Left lung (tissue), 4 donors: ENCODE measurements at regions not wholly inside any gene's neighbourhood (a gene's known extent, or its start where the extent isn't known, plus 50 kb on each side); places are given as distances from the start of the nearest gene placed in this dataset.

ENCODE experiments used
- ATAC-seq: fragments of 200-7000 bp; cut with Tn5 transposase; one replicate; pipeline ENCODE4 v1.9.1; 2020; ENCODE audit warnings: moderate library complexity
- DNase-seq, 4 donors: peaks; one replicate each; pipeline ENCODE4 v3.0.0-alpha.2; 2013 to 2020
- H3K27ac ChIP-seq, 2 donors: fragments of 200-600 bp; sonication (generic) in 1 of 2; one replicate each; pipeline versions ENCODE4 v1.5.0 to v1.8.0; 2020 to 2021
- H3K27me3 ChIP-seq, 2 donors: fragments of 200-600 bp; sonication (generic) in 1 of 2; one replicate each; pipeline versions ENCODE4 v1.5.0 to v1.8.0; 2020 to 2021
- H3K36me3 ChIP-seq, 2 donors: fragments of 200-600 bp; sonication (generic) in 1 of 2; one replicate each; pipeline versions ENCODE4 v1.5.0 to v1.8.0; 2020 to 2021
- H3K4me1 ChIP-seq, 2 donors: fragments of 200-600 bp; one replicate each; pipeline ENCODE4 v1.8.0; 2021
- H3K4me3 ChIP-seq, 2 donors: fragments of 200-600 bp; sonication (generic) in 1 of 2; one replicate each; pipeline versions ENCODE4 v1.5.0 to v1.8.0; 2020 to 2021; ENCODE audit warnings: mild to moderate bottlenecking in 1 of 2
- H3K9me3 ChIP-seq, 2 donors: fragments of 200-600 bp; sonication (generic) in 1 of 2; one replicate each; pipeline versions ENCODE4 v1.5.0 to v1.8.0; 2020 to 2021
- intact Hi-C, 2 donors: fragments of 100-400 bp; cut with DNase I; formaldehyde crosslinking; loops; one replicate each; pipeline versions ENCODE4 v1.11.2 to v1.14.2; 2022
- TF ChIP-seq, protein P1 (sequence below), 2 donors: fragments of 200-600 bp; sonication (generic) in 1 of 2; IDR thresholded peaks; one replicate each; pipeline versions ENCODE4 v1.5.0 to v1.8.0; 2021; ENCODE audit warnings: antibody characterized with exemption in 2 of 2
- donor health status: DM: no; HTN: yes; CAD: no.
- donor health status: DM: no; HTN: no; CAD: no.

DNA sequence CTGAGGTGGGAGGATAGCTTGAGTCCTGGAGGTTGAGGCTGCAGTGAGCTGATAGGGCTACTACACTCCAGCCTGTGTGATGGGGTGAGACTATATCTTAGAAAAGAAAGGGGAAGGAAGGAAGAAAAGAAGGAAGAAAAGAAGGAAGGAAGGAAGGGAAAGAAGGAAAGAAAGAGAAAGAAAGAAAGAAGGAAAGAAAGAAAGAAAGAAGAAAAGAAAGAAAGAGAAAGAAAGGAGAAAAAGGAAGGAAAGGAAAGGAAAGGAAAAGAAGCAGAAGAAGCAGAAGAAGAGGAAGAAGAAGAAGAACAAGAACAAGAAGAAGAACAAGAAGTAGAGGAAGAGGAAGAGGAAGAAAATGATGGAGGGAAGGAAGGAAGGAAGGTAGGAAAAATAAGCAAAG lies 1130.2 kb upstream of the MAP3K7 start:
- no peak for DNase-seq
- Histone ChIP-seq H3K4me3 (no peak overlapping the region), H3K4me1 (no peaks in the 10 kb centered on the region), H3K27ac (no peak overlapping the region), H3K27me3 (no peaks in the 10 kb centered on the region), H3K36me3 (no peaks in the 10 kb centered on the region), H3K9me3 (no peaks in the 10 kb centered on the region)
- TF ChIP-seq, protein P1, sequence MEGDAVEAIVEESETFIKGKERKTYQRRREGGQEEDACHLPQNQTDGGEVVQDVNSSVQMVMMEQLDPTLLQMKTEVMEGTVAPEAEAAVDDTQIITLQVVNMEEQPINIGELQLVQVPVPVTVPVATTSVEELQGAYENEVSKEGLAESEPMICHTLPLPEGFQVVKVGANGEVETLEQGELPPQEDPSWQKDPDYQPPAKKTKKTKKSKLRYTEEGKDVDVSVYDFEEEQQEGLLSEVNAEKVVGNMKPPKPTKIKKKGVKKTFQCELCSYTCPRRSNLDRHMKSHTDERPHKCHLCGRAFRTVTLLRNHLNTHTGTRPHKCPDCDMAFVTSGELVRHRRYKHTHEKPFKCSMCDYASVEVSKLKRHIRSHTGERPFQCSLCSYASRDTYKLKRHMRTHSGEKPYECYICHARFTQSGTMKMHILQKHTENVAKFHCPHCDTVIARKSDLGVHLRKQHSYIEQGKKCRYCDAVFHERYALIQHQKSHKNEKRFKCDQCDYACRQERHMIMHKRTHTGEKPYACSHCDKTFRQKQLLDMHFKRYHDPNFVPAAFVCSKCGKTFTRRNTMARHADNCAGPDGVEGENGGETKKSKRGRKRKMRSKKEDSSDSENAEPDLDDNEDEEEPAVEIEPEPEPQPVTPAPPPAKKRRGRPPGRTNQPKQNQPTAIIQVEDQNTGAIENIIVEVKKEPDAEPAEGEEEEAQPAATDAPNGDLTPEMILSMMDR (IDR thresholded peaks at IDR 0.05) = no peak
- intact Hi-C loops = no loop called here
- ATAC-seq = no peak

DNA sequence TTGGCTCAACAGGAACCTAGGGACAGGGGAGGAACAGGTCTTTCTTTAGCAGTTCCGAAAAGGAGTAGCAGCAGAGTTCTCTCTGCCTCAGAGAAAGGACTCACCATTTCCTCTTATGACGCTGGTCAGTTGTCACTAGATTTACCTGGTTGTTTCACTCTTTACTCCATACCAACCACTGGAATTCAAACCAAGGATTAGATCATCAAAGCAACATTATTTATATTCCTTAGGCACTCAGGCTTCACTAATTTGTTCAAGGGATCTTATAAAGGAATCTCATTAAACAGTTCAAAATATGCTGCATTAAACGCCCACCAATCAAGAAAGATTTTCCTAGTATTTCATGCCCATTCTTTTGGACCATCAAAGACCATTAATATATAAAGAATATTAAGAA lies 1129.5 kb upstream of the MAP3K7 start:
- Histone ChIP-seq H3K36me3 (no peaks in the 10 kb centered on the region), H3K9me3 (no peaks in the 10 kb centered on the region), H3K4me1 (no peaks in the 10 kb centered on the region), H3K27ac (no peak overlapping the region), H3K4me3 (no peak overlapping the region), H3K27me3 (no peaks in the 10 kb centered on the region)
- intact Hi-C loops = no loop called here
- DNase-seq (no peak), ATAC-seq (no peak)
- TF ChIP-seq, protein P1 (IDR thresholded peaks at IDR 0.05) = no peak

DNA sequence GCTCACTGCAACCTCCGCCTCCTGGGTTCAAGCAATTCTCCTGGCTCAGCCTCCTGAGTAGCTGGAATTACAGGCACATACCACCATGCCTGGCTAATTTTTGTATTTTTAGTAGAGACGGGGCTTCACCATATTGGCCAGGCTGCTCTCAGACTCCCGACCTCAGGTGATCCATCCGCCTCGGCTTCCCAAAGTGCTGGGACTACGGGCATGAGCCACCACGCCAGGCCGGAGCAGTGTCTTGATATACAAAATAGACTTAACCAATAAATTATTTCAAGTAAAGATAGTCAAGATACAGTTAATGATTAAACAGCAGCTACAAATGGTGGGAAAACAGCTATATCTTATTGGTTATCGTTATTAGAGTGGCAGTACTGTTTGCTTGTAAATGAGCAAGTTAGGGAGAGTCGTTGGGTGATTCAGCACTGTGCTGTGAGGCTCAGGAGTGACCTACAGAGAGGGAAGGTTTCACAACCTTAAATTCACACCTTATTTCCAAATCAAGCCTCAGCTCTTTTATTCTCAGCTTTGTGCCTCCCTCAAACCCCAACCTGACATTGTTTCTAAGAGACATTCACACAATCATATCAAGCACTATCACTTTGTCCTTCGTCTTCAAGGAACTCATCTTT lies 1128.4 kb upstream of the MAP3K7 start:
- intact Hi-C loops = no loop called here
- H3K4me3 ChIP-seq = no peak overlapping the region
- H3K27ac ChIP-seq = no peak overlapping the region
- H3K36me3 ChIP-seq = no peaks in the 10 kb centered on the region
- no peaks in the 10 kb centered on the region for H3K4me1 ChIP-seq
- DNase-seq (peak in 1 of 4 donors; percentile 45), ATAC-seq (no peak)
- no peaks in the 10 kb centered on the region for H3K9me3 ChIP-seq
- H3K27me3 ChIP-seq = no peaks in the 10 kb centered on the region
- TF ChIP-seq, protein P1 (IDR thresholded peaks at IDR 0.05) = no peak

DNA sequence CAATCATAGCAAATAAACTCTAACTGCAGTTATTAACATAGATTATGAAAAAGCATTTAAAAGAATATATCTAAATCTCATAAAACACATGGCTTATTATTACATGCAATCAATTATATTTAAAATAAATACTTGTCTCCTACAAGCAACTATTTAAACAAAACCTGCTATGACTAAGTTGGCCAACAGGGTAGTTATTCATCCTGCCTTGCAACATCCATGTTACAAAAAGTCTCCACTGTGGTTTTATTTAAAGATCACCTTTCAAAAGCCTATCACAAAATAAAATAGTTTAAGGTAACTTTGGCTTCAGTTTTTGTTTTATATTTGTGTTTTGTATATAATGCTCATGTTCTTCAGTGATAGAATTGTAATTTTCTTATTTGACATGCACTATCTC lies 1127.0 kb upstream of the MAP3K7 start:
- Histone ChIP-seq H3K27me3 (no peaks in the 10 kb centered on the region), H3K27ac (no peak overlapping the region), H3K9me3 (no peaks in the 10 kb centered on the region), H3K4me3 (no peak overlapping the region), H3K4me1 (no peaks in the 10 kb centered on the region), H3K36me3 (no peaks in the 10 kb centered on the region)
- DNase-seq = no peak
- no peak for ATAC-seq
- intact Hi-C loops = no loop called here
- TF ChIP-seq, protein P1 (IDR thresholded peaks at IDR 0.05) = no peak

DNA sequence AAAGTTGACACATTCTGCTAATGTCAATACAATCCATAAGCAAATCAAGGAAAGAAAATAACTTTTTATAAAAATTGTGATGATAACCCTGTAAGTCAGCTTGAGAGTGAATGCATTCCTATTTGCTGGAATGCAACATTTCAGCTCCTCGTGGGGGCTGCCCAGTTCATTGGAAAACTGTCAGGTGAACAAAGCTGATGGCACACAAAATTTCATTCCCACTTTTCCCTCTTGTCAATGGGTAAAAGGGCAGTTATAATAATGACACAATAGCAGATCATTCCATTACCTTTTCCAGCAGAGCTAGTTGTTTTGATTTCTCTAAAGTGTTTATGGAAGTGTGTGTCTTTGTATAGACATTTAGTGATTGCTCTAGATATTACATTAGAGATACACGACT lies 1124.6 kb upstream of the MAP3K7 start:
- ATAC-seq (no peak), DNase-seq (no peak)
- TF ChIP-seq, protein P1 (IDR thresholded peaks at IDR 0.05) = no peak
- H3K27ac ChIP-seq = no peak overlapping the region
- intact Hi-C loops = no loop called here
- no peaks in the 10 kb centered on the region for H3K4me1 ChIP-seq
- H3K4me3 ChIP-seq = no peak overlapping the region
- no peaks in the 10 kb centered on the region for H3K27me3 ChIP-seq
- H3K9me3 ChIP-seq = no peaks in the 10 kb centered on the region
- H3K36me3 ChIP-seq = no peaks in the 10 kb centered on the region
